SIG-M5 treated with dmso at 0.1 percent for 504 hours (cell line): ENCODE measurements at regions not wholly inside any gene's neighbourhood (a gene's known extent, or its start where the extent isn't known, plus 50 kb on each side); places are given as distances from the start of the nearest gene placed in this dataset.
"Not testable (repeated sequence)": the region's sequence is repeated elsewhere in the genome, so short reads cannot be mapped to it uniquely, and the experiment has no call there.

Experiments used
- DNase-seq: peaks from one replicate; lab custom pipeline; 2025; ENCODE audit not compliant: unreplicated experiment; lab: John Stamatoyannopoulos, UW

GRCh38 chr11:116028506-116028905 lies 524.3 kb upstream of the CADM1 start:
- not testable (repeated sequence) for DNase-seq

DNA sequence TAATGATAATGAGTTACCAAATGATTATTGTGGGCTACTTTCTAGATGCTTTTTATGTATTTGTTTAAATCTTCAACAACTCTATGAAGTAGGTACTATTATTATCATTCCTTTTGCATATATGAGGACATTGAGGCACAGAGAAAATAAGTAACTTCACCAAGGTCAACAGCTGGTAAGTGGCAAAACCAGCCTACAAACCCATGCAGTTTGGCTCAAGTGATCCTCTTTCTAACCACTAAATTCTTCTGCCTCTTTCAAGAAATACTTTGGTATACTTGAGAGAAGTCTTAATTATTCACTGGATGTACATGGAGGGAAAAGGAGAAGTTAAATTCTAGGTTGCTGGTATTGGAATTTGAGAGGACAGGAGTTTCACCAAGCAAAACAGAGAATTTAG lies 495.2 kb upstream of the CADM1 start:
- DNase-seq: no peak

- DNase-seq: no peak
Measured at GRCh38 chr11:115996808-115997188, 492.6 kb upstream of the CADM1 start.

DNA sequence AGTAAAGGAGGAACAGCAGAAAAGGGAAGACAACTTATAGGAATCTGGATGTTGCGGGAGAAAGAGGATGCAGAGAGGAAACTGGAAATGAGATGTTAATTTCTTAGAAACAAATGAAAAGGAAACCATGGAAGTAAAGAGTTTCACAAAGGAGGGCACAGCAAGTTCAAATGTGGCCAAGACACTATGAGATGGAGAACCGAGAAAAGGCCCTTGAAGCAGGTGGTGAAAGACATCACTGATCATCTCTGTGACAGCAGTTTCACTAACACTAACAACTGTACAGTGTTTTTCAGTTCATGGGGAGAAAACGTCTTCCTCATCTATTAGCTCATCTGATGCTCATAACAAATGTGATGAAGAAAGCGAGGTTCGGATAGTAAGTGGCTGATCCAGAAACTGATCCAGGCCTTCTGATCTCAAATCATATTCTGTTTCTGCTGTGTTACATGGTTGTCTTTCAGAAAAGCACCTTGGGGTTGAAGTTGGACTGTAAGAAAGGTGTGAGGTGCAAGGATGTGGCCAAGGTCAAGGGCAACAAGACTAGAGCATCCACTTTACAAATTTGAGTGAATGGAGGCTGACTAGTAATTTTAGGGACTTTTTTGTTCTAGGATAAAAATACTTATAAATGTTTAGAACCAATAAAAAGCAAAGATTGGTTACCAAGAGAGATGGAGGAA lies 492.1 kb upstream of the CADM1 start:
- DNase-seq: no peak

DNA sequence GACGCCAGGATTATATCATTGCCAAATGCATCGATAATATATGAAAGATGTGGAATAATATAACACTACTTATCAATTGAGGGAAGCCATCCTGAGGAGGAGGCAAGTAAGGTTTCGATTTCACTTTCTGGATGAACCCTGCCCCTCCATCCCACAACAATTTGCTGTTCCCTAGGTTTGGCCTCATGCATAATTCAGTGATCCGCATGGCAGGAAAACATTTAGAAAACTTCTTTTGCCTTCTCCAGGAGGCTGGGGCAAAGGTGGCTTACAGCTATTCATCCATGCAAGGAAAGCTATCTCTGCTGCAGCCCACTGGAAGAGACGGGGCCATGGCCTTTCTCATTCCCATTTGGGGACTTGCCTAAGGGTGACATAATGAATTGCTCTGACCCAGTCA lies 489.4 kb upstream of the CADM1 start:
- no peak for DNase-seq

DNA sequence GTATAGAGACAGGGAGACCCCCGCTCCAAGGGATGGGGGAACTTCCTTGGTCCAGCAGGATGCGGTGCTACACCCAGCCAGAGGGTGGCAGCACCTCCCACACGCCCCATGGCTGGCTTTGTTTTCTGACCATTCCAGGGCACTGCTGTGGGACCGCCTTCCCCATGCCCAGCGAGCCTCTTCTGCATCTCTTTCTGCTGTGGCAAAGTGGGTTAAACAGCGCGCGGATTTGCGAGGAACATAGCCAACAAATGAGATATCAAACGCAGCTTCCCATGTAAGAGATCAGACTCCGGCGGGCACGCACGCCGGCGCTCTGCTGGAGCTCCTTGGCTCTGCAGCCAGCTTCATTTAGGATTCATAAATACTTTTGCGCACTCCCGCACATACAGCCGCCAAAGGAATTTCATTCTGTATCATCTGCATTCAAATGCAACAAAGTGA lies 485.8 kb upstream of the CADM1 start:
- DNase-seq: no peak

GRCh38 chr11:115985896-115986295 lies 481.7 kb upstream of the CADM1 start:
- DNase-seq: no peak

GRCh38 chr11:115984228-115984627 lies 480.0 kb upstream of the CADM1 start:
- DNase-seq: no peak

DNA sequence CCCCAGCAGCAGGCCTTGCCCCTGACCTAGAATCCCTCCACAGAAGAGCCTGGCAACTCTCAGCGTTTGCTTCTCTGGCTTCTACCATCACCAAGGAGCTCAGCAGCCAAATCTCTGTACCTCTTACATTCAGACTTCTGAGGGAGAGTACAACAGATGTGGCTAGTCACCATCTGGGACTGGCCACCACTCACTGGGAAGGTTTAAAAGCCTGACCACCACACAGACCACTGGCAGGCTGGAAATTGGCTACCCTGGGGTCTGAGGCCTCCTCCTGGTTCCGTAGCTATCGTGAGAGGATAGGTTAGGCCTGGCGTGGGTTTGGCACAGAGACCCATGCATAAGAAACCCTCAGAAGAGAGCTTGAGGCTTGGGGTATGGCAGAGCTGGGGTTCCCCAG lies 478.5 kb upstream of the CADM1 start:
- no peak for DNase-seq

DNA sequence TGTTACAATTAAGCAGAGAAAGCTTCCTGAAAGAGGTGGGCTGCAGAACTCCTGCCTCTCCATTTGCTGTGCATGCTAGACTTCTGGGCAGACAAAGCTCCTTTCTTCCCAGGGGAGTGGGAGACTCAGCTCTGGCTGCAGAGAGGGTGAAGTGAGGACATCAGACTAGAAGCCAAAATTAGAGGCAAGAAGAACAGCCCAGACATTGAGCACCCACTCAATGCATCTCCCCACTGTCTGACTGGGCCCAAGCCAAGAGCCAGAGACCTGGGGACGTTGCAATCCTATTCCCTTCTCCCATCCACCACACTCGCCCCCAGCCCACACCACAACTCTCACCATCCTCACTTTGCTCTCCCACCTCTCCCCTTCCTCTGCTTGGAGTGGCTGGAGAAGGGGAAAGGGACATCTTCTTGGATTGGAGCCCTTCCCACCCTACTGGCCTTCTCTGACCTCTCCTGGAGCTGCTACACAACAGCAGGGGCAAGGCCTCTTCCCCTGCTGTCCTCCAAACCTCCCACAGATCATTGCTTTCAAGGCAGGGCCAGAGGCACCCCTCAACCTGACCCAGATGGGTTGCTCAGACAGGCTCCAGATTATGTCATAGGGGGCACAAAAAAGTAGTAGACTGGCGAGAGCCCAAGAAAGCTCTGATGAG lies 477.7 kb upstream of the CADM1 start:
- DNase-seq: no peak

- DNase-seq: no peak
Measured at GRCh38 chr11:115981104-115981481, 476.9 kb upstream of the CADM1 start.

DNA sequence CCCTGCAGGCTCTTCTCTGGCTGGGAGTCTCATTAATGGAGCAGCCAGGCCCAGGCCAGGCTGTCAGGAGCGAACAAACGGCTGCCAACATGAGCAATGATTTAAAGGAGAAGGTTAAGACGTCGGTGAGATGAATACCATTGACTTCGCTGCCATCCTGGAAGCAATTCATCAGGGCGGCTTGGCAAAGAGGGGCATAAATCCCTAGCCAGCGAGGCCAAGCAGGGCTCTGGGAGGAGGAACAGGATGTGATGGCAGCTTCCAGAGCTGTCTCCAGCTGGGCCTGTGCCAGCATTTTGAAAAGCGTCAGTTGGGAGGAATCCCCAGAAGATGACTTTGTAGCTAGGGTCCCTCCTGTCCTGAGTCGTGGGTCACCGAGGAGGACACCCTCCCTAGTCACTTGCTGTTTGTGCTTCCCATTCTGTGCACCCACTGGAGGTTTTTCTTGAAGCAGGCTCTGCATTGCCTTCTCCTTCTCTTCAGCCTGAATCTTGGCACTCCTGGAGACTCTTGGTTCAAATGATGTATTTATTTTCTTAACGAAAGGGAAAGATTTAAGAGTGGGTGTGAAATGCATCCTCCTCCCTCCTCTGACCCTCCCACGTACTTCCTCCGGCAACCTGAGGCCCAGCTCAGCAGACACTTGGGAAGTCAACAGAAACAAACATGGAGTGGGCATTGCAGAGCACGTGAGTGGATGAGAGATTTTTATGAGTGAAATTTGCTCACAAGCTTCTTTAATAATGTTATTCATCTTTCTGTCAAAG lies 476.3 kb upstream of the CADM1 start:
- no peak for DNase-seq

GRCh38 chr11:115974703-115975102 lies 470.5 kb upstream of the CADM1 start:
- DNase-seq: no peak

DNA sequence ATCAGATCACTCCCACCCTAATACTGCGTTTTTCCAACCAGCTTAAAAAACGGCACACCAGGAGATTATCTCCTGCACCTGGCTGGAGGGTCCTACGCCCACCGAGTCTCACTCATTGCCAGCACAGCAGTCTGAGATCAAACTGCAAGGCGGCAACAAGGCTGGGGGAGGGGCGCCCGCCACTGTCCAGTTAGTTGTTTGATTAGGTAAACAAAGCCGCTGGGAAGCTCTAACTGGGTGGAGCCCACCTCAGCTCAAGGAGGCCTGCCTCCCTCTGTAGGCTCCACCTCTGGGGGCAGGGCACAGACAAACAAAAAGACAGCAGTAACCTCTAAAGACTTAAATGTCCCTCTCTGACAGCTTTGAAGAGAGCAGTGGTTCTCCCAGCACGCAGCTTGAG lies 463.0 kb upstream of the CADM1 start:
- DNase-seq: not testable (repeated sequence)

DNA sequence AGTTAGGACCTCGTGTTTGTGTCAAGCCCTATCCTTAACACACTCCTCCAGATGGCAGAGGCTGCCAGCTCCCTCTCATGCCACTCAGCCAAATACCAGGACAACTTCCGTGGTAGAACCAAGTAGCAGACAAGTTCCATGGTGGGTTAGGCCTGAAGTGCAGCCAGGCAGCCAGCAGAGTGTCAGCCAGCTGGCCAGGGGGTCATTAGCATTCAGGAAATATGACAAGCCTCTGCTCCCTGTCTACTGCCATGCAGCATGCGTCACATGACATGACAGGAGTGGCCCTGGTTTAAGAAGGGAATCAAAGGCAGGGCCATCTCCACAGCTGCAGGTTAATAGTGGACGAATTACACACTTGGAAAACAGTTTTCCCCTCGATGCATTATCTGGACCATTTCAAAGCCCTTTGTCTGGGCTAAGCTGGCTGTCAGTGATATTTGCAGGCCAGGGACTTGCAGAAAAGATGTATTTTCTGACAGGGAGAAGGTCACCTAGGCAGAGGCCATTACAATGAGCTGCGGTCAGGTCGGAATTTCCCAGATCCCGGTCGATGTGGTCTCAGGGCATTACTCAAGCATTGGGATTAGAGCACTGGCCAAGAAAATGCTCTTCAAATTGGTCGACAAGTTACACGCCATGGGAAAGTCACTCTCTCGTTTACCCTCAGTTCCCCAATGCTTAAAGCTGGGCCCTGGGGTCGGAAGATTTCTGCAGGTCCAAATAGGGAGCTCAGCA lies 461.7 kb upstream of the CADM1 start:
- no peak for DNase-seq

GRCh38 chr11:115964091-115964490 lies 459.9 kb upstream of the CADM1 start:
- no peak for DNase-seq

DNA sequence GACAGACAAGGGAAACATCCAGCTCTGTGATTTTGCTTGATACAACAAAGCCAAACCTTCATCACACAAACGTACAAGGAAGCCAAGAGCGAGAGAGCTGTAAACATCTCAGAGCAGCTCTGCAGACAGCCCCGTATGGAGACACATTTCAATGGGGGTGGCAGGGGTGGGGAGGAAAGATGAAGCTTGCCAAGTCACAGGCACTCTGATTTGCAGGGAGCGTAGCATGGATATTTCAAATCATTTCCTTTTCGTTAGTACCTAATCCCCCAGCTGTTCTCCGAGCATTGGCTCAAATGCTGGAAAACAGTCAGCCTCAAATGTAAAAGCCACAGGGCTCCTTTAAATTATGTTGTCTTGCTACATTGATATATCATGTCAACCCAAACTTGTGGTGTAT lies 458.9 kb upstream of the CADM1 start:
- DNase-seq: no peak

DNA sequence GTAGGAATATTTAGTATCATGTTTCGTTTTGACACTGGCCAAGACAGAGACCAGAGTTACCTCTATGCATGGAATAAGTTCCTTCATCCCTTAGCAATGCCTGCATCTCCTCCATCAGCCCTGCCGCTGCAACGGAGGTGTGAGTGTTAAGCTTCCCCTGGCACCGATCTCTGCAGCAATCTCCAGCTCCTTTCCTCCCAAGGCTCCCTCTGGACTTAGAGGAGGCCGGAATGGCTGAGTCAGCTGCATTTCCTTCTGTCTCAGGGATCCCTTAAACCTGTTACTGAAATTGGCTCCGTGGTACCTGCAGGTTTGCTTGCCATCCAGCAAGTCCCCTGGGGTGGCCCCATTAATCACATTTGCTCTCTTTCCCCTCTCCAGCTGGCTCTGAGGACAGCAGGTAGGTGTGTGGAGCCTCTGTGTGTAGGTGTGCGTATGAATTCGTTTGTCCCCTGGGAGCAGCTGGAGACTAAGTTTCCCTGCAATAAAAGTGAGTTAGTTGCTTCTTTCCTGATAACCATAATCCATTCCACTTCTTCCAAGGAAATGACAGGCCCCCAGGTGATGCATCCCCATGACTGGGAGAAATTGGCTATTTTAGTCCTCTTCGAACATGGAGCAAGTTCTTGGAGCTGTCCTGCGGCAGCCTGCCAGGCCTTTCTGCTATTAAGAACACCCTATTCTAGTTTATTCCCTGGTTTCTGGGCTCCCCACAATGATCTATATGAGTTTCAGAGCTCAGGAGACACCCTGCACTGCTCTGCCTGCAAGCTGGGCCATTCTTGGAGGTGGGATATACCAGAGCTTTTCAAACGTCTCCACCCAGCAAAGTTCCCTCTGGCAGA lies 457.2 kb upstream of the CADM1 start:
- no peak for DNase-seq

GRCh38 chr11:115959081-115959486 lies 454.9 kb upstream of the CADM1 start:
- no peak for DNase-seq

DNA sequence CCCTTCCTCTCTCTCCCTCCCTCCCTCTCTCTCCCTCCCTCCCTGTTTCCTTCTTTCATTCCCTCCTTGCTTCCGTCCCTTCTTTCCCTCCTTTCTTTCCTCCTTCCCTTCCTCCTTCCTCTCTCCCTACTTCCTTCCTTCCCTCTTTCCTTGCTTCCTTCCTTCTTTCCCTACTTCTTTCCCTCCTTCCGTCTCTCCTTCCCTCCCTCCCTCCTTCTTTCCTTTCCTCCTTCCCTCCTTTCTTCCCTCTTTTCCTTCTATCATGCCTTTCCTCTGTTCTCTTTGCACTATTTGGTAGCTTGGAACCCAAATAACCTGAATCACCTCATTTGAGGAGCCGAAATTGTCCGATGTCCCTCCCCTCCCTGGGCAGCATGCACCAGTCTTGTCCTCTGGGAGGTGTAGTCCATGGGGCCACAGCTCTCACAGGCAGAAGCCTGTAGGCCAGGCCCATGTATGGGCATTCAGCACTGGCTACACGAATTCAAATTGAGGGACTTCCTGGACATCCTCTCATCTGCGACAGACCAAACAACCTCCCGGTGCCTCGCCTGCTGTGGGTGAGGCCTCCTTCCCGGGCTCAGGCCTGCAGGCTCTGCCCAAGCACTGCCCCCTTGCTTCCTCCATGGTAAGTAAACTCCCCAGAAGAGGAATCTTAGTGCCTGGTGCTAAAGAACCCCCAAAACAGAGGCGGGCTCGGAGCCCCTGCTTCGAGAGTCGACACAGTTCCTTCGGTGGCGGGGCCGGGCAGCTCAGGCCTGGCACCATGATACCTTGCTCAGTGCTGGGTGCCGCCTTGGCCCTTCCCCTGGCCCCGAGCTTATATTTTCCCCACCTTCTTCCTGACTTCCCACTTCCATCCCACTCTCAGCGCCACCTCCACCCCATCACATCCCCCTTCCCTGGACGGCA lies 454.1 kb upstream of the CADM1 start:
- no peak for DNase-seq
